ENCODE measurements at regions not wholly inside any gene's neighbourhood (a gene's known extent, or its start where the extent isn't known, plus 50 kb on each side); places are given as distances from the start of the nearest gene placed in this dataset.

- WGBS, 2 experiments (ENCODE audit: insufficient coverage in 1 of 2, insufficient read length in 1 of 2): 93 to 100% methylated on average over 2 to 4 of the region's 4 CpGs
- Mint-ChIP-seq H3K27ac (no peak overlapping the region), H3K4me3 (no peak overlapping the region), H3K36me3 (ENCODE audit: low read depth) (no peaks in the 10 kb centered on the region), H3K4me1 (peaks cover 40% of the 10 kb centered on the region), H3K27me3 (ENCODE audit: insufficient read depth) (peaks cover 2% of the 10 kb centered on the region), H3K9me3 (no peaks in the 10 kb centered on the region)
- H3K9ac ChIP-seq (ENCODE audit: extremely low read depth, low read length, poor library complexity, severe bottlenecking): no peak overlapping the region
- H3K27me3 ChIP-seq (ENCODE audit: control insufficient read depth, insufficient read depth, low read length, poor library complexity, severe bottlenecking): no peaks in the 10 kb centered on the region
- no peaks in the 10 kb centered on the region for H3K9me3 ChIP-seq (ENCODE audit: control insufficient read depth, low read length)
- H3K4me1 ChIP-seq (ENCODE audit: control insufficient read depth, insufficient read depth, low read length): peaks cover 12% of the 10 kb centered on the region
- TF ChIP-seq, protein P1, sequence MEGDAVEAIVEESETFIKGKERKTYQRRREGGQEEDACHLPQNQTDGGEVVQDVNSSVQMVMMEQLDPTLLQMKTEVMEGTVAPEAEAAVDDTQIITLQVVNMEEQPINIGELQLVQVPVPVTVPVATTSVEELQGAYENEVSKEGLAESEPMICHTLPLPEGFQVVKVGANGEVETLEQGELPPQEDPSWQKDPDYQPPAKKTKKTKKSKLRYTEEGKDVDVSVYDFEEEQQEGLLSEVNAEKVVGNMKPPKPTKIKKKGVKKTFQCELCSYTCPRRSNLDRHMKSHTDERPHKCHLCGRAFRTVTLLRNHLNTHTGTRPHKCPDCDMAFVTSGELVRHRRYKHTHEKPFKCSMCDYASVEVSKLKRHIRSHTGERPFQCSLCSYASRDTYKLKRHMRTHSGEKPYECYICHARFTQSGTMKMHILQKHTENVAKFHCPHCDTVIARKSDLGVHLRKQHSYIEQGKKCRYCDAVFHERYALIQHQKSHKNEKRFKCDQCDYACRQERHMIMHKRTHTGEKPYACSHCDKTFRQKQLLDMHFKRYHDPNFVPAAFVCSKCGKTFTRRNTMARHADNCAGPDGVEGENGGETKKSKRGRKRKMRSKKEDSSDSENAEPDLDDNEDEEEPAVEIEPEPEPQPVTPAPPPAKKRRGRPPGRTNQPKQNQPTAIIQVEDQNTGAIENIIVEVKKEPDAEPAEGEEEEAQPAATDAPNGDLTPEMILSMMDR (conservative IDR thresholded peaks at IDR 0.05): no peak
- DNase-seq: no peak
- H3K36me3 ChIP-seq (ENCODE audit: control insufficient read depth, insufficient read depth, low read length): no peaks in the 10 kb centered on the region
- no peak overlapping the region for H3K4me3 ChIP-seq (ENCODE audit: low read length)
- H3K27ac ChIP-seq (ENCODE audit: low read depth, low read length): no peak overlapping the region
Measured at GRCh38 chr12:105995961-105996431, 142.8 kb downstream of the NUAK1 start.

DNA sequence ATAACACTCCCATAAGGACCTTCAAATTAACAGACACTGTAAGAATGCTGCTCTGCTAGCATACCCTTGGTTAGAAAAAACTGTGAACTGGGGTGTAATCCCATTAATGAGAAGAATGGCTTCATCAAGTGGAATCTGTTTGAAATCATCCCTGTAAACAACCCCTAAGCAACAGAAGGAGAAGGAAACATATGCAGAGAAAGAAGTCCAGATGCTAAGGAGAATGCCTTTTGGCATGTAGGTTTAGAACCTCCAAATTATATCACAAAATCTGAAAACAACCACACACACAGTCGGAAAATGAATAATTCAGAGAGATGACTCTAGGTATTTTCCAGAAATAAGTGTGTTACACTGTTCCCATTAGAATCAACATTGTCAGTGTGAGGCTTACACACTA lies 140.2 kb downstream of the NUAK1 start:
- H3K9ac ChIP-seq (ENCODE audit: extremely low read depth, low read length, poor library complexity, severe bottlenecking): no peak overlapping the region
- H3K4me1 ChIP-seq (ENCODE audit: control insufficient read depth, insufficient read depth, low read length): peaks cover 2% of the 10 kb centered on the region
- H3K36me3 ChIP-seq (ENCODE audit: control insufficient read depth, insufficient read depth, low read length): no peaks in the 10 kb centered on the region
- no peak overlapping the region for H3K27ac ChIP-seq (ENCODE audit: low read depth, low read length)
- Mint-ChIP-seq H3K27me3 (ENCODE audit: insufficient read depth) (no peaks in the 10 kb centered on the region), H3K36me3 (ENCODE audit: low read depth) (no peaks in the 10 kb centered on the region), H3K4me1 (peaks cover 30% of the 10 kb centered on the region), H3K9me3 (no peaks in the 10 kb centered on the region), H3K4me3 (no peak overlapping the region), H3K27ac (no peak overlapping the region)
- TF ChIP-seq, protein P1 (conservative IDR thresholded peaks at IDR 0.05): no peak
- H3K4me3 ChIP-seq (ENCODE audit: low read length): peak overlapping the region; percentile 9
- DNase-seq: no peak
- no peaks in the 10 kb centered on the region for H3K9me3 ChIP-seq (ENCODE audit: control insufficient read depth, low read length)
- H3K27me3 ChIP-seq (ENCODE audit: control insufficient read depth, insufficient read depth, low read length, poor library complexity, severe bottlenecking): no peaks in the 10 kb centered on the region
- WGBS, 2 experiments (ENCODE audit: insufficient coverage in 1 of 2, insufficient read length in 1 of 2): 80 to 90% methylated on average over 1 of the region's 1 CpG

DNA sequence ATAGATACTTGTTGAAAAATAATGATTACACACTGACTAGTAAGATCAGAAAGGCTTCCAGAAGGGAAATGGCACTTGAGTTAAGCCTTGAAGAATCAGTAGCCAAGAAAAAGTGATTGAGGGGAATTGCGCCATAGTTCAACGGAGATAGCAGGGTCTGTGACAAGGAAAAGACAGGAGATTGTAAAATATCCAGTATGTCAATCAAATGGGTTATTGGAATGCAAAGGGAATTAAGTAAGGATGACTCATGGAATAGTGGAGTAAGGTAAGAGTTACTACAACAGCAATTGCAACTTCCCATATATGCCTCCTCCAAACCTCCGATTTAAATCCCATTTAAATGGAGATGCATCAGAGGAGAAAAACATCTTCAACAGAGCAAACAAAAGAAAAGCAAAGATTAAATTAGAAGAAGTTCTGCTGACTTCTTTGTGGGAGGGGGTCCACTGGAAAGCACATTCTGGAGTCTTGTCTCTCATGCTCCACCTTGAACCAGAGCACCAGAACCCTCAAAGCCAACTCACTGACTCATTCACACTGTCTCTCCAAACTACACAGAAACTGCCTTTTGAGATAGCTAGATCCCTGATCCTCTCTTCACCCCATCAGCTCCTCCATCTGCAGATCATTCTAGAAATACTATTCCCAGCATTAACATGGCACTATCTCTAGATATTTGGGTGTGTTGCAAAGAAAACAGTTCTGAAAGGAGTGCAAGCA lies 138.2 kb downstream of the NUAK1 start:
- H3K4me3 ChIP-seq (ENCODE audit: low read length): no peak overlapping the region
- H3K36me3 ChIP-seq (ENCODE audit: control insufficient read depth, insufficient read depth, low read length): no peaks in the 10 kb centered on the region
- 99 to 100% methylated on average over 2 to 3 of the region's 3 CpGs for WGBS, 2 experiments (ENCODE audit: insufficient coverage in 1 of 2, insufficient read length in 1 of 2)
- H3K9ac ChIP-seq (ENCODE audit: extremely low read depth, low read length, poor library complexity, severe bottlenecking): no peak overlapping the region
- H3K4me1 Mint-ChIP-seq: peaks cover 28% of the 10 kb centered on the region
- H3K9me3 Mint-ChIP-seq: peaks cover 16% of the 10 kb centered on the region
- H3K4me3 Mint-ChIP-seq: no peak overlapping the region
- no peaks in the 10 kb centered on the region for H3K27me3 Mint-ChIP-seq (ENCODE audit: insufficient read depth)
- H3K27ac Mint-ChIP-seq: no peak overlapping the region
- peaks cover 15% of the 10 kb centered on the region for H3K9me3 ChIP-seq (ENCODE audit: control insufficient read depth, low read length)
- H3K27ac ChIP-seq (ENCODE audit: low read depth, low read length): no peak overlapping the region
- no peaks in the 10 kb centered on the region for H3K27me3 ChIP-seq (ENCODE audit: control insufficient read depth, insufficient read depth, low read length, poor library complexity, severe bottlenecking)
- no peaks in the 10 kb centered on the region for H3K36me3 Mint-ChIP-seq (ENCODE audit: low read depth)
- TF ChIP-seq, protein P1 (conservative IDR thresholded peaks at IDR 0.05): no peak
- no peak for DNase-seq
- peaks cover 2% of the 10 kb centered on the region for H3K4me1 ChIP-seq (ENCODE audit: control insufficient read depth, insufficient read depth, low read length)

All from endodermal cell (in vitro differentiated cells).